ENCODE measurements at regions not wholly inside any gene's neighbourhood (a gene's known extent, or its start where the extent isn't known, plus 50 kb on each side); places are given as distances from the start of the nearest gene placed in this dataset.

DNA sequence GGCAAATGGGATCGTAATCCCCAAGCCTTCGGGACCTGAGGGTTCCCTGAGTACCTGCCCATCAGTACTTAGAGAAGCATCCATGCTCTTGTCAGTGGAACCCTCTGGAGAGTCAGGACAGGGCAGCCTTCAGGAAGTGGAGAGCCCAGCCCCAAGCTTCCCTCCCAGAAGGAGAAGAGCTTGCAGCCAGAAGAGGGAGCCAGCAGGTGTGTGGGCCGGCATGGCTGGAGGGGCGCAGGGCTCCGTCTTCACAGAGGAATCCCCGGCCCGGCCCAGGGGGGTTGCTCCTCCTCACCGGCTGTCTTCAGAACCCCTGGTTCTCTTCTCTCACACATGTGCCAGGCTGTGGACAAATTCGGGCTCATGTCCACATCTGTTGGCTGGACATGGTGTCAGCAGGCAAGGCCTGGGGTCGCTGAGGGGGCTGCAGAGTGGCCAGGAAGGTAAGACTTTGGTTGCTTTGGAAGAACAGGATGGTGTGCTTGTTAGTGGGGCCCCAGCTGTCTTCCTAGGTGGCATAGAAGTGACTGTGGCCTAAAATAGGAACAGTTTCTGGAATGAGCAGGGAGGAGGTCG, 58.9 kb upstream of the RXRA start:
- Mint-ChIP-seq H3K4me3 (no peak overlapping the region), H3K36me3 (no peaks in the 10 kb centered on the region), H3K4me1 (ENCODE audit: low read depth in 2 of 2) (peaks cover 0 to 4% of the 10 kb centered on the region in 2 donors), H3K27ac (no peak overlapping the region), H3K27me3 (peaks cover 9 to 15% of the 10 kb centered on the region in 2 donors), H3K9me3 (no peaks in the 10 kb centered on the region)
- ATAC-seq (no peak), DNase-seq (ENCODE audit: low spot score) (no peak)

DNA sequence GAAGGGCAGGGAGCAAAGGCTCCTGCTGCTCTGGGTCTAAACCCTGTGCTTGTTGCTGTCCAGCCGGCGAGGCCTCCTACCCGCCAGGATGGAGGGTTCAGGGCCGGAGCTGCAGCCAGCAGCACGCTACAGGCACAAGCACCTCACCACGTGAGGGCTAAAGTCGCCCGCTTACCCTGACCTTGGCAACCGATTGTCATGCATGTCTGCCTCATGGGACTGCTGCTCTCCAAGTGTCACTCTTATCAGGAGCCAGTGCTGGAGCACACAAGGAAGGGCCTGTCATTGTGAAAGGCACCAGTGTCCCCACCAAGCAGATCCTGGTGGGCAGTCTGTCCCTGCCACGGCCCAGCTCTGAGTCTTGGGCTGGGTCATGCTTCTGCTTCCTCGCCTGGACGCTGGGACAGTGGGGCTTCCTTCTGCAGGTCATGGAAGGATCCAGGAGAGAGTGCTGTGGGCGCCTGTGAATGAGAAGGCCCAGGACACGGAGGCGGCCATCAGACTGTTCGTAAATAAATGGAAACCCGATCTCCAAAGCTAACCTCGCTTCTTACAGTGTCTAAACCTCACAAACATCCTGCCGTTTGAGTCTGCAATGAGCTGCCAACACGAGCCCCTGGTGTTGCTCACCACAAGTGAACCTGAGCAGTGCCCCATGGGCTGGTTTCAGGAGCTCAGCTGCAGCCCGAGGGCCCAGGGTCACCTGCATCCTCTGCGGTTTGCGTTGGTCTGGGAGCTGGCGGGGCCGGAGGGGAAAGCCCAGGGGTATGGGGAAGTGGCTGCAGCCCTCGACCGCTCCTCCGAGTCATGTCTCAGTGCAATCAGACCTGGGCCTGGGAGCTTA, 58.2 kb upstream of the RXRA start:
- ATAC-seq, result no peak
- no peaks in the 10 kb centered on the region for H3K36me3 Mint-ChIP-seq

DNA sequence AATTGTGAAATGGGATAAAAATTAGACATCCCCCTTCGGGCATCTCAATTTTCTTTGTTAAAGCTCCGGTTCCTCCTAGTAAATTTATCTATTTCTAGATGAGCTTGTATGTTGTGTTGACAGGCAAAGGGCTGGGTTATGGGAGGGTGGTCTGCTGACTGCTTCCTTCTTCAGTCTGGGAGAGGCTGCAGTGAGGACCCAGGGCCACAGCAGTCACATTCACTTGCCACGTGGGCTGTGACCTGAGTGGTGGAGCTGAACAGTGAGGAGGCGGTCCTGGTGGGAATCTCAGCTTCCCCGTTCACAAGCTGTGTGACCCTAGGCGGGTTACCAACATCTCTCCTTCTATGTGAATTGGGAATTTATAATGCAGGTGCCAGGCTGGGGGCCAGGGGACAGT, 57.5 kb upstream of the RXRA start:
- DNase-seq (ENCODE audit: low spot score), result no peak
- Mint-ChIP-seq H3K27ac (no peak overlapping the region), H3K4me1 (ENCODE audit: low read depth in 2 of 2) (peaks cover 0 to 4% of the 10 kb centered on the region in 2 donors), H3K27me3 (peaks cover 13 to 19% of the 10 kb centered on the region in 2 donors), H3K4me3 (no peak overlapping the region), H3K36me3 (no peaks in the 10 kb centered on the region), H3K9me3 (no peaks in the 10 kb centered on the region)
- ATAC-seq, result no peak

More for the DNA sequence above, 58.2 kb upstream of the RXRA start:
- Mint-ChIP-seq H3K4me3 (no peak overlapping the region), H3K4me1 (ENCODE audit: low read depth in 2 of 2) (peaks cover 0 to 4% of the 10 kb centered on the region in 2 donors), H3K27me3 (peaks cover 9 to 15% of the 10 kb centered on the region in 2 donors), H3K9me3 (no peaks in the 10 kb centered on the region), H3K27ac (no peak overlapping the region)
- DNase-seq (ENCODE audit: low spot score), result no peak

GRCh38 chr9:134271338-134272301, 54.6 kb upstream of the RXRA start:
- peaks cover 0 to 4% of the 10 kb centered on the region in 2 donors for H3K4me1 Mint-ChIP-seq (ENCODE audit: low read depth in 2 of 2)
- no peaks in the 10 kb centered on the region for H3K36me3 Mint-ChIP-seq
- ATAC-seq (no peak), DNase-seq (ENCODE audit: low spot score) (no peak)
- peaks cover 6 to 13% of the 10 kb centered on the region in 2 donors for H3K27me3 Mint-ChIP-seq
- no peak overlapping the region for H3K27ac Mint-ChIP-seq
- no peaks in the 10 kb centered on the region for H3K9me3 Mint-ChIP-seq
- no peak overlapping the region for H3K4me3 Mint-ChIP-seq

DNA sequence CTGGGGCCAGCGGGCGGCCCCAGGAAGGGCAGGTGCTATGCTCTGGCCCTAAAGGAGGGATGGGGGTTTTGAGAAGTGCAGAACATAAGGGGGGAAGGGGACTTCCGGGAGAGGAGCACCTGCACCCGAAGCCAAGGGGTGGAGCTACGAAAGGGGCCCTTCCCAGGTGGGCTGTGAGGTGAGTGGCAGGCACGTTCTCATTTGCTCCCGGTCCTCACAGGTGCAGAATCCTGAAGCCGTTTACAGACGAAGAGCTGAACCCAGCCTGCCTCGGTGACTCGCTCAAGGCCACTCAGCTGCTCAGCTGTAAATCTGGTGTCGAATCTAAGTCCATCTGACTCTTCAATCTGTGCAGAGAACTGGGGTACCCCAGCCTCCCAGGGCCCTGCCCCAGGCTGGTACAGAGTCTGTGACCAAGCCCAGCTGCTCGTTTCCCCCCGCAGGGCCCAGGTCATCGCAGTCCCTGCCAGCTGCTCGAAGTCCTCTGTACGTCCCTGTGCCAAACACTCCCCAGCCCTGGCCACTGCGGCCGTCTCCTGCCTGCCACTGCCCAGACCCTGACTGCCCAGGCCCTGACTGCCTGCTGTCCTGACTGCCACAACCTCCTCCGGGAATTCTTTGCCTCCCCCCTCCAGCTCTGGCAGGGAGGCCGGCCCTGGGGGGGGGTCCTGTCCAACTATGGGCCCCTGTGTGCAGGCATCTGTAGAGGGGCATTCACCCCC, 53.8 kb upstream of the RXRA start:
- H3K27me3 Mint-ChIP-seq, result peaks cover 8 to 14% of the 10 kb centered on the region in 2 donors
- H3K36me3 Mint-ChIP-seq, result no peaks in the 10 kb centered on the region
- no peak overlapping the region for H3K4me3 Mint-ChIP-seq
- ATAC-seq (no peak), DNase-seq (ENCODE audit: low spot score) (no peak)
- peaks cover 0 to 4% of the 10 kb centered on the region in 2 donors for H3K4me1 Mint-ChIP-seq (ENCODE audit: low read depth in 2 of 2)
- H3K27ac Mint-ChIP-seq, result no peak overlapping the region
- no peaks in the 10 kb centered on the region for H3K9me3 Mint-ChIP-seq

- Mint-ChIP-seq H3K4me3 (no peak overlapping the region), H3K27me3 (peaks cover 8 to 14% of the 10 kb centered on the region in 2 donors), H3K27ac (no peak overlapping the region), H3K36me3 (no peaks in the 10 kb centered on the region), H3K9me3 (no peaks in the 10 kb centered on the region), H3K4me1 (ENCODE audit: low read depth in 2 of 2) (no peaks in the 10 kb centered on the region)
- no peak for DNase-seq (ENCODE audit: low spot score)
- no peak for ATAC-seq
Observed at GRCh38 chr9:134273647-134274046, 52.6 kb upstream of the RXRA start.

DNA sequence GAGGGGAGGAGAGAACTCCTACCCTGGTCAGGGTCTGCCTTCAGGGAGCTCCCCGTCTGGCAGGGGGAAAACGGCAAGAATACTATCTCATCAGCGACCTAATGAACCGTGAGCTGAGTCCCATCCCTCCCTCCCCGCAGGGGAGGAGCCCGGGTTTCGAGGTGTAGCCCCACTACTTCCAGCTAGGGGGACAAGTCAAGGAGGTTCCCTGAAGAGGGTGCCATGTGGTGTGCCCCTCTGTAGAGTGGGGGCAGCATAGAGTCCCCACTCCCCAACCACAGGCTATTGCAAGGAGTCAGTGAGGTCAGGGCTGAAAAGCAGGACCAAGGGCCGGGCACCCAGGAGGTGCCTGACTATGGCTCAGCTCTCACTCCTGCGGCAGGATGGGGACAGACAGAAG, 50.9 kb upstream of the RXRA start:
- no peak for ATAC-seq
- no peak for DNase-seq (ENCODE audit: low spot score)
- Mint-ChIP-seq H3K4me3 (no peak overlapping the region), H3K27ac (no peak overlapping the region), H3K27me3 (peaks cover 8 to 14% of the 10 kb centered on the region in 2 donors), H3K9me3 (no peaks in the 10 kb centered on the region), H3K36me3 (no peaks in the 10 kb centered on the region), H3K4me1 (ENCODE audit: low read depth in 2 of 2) (no peaks in the 10 kb centered on the region)

- H3K27ac Mint-ChIP-seq, result no peak overlapping the region
Observed at GRCh38 chr9:134276453-134277245, 49.6 kb upstream of the RXRA start.

More at GRCh38 chr9:134276453-134277245, 49.6 kb upstream of the RXRA start:
- Mint-ChIP-seq H3K36me3 (no peaks in the 10 kb centered on the region), H3K9me3 (no peaks in the 10 kb centered on the region), H3K4me1 (ENCODE audit: low read depth in 2 of 2) (no peaks in the 10 kb centered on the region), H3K27me3 (peaks cover 8 to 14% of the 10 kb centered on the region in 2 donors), H3K4me3 (no peak overlapping the region)
- ATAC-seq (no peak), DNase-seq (ENCODE audit: low spot score) (no peak)
